ENCODE measurements at regions not wholly inside any gene's neighbourhood (a gene's known extent, or its start where the extent isn't known, plus 50 kb on each side); places are given as distances from the start of the nearest gene placed in this dataset.

- no peak for DNase-seq
These were observed 146.9 kb upstream of the ZMIZ1 start for GRCh38 chr10:78921895-78922294.

DNA sequence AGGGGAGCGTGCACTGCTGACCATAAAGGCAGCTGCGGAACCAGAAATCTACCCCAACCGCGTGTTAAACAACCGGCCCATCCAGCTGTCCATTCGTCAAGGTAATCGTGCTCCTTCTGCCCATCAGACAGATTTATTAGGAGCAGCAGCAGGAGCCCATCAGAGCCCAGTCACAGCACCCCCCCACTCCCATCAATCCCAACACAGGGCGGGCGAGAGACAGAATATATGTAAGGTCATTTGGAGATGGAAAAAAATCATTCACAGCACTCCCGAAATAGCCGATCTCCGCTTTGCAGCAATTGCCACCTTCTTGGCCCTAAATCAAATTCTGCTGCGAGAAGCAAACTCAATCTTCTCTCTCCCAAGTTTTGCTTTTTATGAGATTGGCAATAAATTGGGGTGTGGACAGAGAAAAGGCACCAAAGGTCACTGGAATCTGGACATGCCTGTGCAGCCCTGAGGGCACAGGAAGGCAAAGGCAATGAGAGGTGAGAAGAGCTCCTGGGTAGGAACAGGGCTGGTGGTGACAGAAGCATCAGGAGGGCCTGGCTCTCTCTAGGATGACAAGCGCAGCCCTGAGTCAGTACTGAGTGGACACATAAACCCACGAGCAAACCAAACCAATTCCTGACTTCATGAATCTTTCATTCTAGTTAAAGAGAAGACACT, 145.0 kb upstream of the ZMIZ1 start:
- DNase-seq: no peak

GRCh38 chr10:78924319-78925003, 144.3 kb upstream of the ZMIZ1 start:
- DNase-seq: no peak

- no peak for DNase-seq
These were observed 143.5 kb upstream of the ZMIZ1 start for GRCh38 chr10:78925275-78925674.

DNA sequence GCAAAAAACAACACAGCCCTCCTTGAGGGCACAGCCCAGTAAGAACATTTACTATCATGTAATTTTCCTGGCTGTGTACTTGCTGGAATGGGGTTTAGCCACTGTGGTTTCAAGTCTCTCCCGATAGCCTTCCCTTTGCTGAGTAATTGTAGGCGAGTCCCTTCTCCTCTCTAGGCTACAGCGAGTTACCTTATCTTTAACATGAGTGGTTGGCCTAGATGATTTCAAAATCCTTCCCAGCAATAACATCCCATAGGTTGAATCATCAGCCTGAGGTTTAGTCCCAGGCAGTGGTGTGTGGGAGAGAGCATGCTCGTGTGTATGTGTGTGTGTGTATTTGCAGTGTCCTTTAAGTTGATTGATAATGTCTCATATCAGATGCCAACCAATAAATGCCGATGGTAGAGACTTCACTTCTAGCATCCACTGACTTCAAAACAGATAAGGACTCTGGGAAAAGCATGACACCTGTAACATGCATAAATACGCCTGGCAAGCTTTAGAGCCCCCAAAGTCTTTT, 142.9 kb upstream of the ZMIZ1 start:
- DNase-seq: no peak

GRCh38 chr10:78927257-78927995, 141.3 kb upstream of the ZMIZ1 start:
- no peak for DNase-seq

DNA sequence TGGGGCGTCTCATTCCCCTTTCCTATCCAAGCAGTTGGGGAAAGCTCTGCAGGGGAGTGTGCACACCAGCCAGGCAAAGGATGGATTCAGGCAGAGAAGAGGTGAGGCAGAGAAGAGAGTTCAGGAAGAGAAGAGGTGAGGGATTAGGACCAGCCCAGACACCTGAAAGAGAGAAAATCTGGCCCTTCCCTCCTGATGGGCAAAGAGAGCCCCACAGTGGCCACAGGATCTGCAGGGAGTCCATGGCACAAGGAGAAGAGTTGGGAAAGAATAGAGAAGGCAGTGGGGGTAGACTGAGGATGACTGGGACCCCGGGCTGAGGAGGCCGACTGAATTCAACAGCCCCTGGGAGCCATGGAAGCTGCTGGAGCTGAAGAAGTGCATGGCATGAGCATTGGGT, 140.4 kb upstream of the ZMIZ1 start:
- no peak for DNase-seq

DNA sequence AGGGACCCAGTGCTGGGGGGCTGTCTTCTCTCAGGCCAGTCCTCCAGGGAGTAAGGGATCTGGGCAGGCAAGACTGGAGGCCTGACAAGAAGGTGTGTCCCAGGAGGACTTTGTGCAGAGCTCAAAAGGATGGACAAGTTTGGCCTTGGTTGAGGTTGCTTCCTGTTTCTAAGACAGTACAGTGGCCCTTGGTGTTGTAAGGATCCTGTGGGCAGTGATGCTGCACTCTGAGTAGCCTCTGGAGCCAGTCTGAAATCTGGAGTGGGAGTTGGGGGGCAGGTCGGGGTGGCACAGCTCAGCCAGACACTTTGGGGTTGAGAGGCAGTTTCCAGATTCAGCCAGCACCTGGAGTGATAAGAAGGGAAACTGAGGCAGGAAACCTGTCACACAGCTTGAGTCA, 139.2 kb upstream of the ZMIZ1 start:
- no peak for DNase-seq

DNA sequence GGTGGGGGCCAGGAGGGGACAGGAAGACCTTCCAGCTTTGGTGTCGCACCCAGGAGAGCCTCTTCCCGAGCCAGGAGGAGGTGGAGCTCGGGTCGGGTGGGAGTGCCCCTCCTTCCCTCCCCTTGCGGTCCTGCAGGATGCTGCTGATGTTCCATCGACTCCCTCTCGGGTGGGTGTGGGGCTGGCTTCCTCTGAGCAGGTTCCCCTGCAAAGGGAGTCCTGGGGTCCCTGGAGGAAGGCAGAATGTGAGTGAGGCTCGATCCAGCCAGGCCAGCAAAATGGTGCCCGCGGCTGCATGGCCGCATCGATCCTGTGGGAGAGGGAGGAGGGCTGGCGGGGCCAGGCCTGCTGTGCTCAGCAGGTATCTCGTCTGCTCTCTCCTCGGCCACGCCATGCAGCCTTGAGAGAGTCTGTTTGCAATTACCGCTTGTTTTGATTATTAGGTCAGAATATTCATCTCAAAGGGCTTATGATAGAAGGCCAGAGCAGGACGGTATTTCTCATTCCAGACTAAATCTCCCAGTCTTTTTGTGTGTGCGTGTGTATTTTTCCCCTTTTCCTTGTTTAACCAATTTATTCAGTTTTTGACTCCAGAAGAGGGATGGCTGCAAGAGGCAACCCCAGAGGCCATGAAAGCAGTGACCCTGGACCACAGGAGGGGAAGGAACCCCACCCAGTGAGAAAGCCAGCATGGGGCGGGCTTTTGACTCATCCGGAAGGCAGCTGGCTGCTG, 137.3 kb upstream of the ZMIZ1 start:
- DNase-seq: no peak

DNA sequence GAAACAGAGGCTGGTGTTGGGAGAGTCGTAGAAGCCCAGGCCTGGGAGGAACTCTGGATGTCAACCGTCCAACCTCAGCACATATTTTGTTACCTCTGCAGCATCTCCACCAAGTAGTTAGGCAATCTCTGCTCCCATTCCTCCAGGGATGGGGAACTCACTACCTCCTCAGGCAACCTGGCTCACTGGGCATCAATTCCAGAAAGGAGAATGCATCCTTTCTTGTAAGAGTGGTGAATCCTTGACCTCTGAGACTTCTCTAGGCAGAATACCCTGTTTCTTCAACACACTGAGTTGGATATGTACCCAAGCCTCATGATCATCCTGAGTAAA, 136.7 kb upstream of the ZMIZ1 start:
- no peak for DNase-seq

DNA sequence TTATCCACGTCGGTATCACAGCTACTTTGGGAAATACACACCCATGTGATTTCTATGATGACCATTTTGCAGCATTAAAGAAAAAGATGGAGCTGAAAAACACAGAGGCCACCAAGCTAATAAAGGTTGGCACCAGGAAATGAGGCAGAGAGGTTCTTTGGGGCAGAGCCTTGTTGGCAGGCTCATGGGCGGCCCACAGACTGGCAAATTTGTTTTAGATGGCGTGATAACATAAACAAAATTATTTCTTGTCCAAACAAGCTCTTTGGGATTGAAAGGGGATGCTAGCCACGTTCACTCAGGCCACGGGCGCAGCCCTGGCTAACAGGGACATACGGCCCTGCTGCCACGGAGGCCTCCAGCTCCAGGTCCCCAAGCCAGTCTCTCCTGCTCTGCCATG, 135.9 kb upstream of the ZMIZ1 start:
- DNase-seq: no peak

DNA sequence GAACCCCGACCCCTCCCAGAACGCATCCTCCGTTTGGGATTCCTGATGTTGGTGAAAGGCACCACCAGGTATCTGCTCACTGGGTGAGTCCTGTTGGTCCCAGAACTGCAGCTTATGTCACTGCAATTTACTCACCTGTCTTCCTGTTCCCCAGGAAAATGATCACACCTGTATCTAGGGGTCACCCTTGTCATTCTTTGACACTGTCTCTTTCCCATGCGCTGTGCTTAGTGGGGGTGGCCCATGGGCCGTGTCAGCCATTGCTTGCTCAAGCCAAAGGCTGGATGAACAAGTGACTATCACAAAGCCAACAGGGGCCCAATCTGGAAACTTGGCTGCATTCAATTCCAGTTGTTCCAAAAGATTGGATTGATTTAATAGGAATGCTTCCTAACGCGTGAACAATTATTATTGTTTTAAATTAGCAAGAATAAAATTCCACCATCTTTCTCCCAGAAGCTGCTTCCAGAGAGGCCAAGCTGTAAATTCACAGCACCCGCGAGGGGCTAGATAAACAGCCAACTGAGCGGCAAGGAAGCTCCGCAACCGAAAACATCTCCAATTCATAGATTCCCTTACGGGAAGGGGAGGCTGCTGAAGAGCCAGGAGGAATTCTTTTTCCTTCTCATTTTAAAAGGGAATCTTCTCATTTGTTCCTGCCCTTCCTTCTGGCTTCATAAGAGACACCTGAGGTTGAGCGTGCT, 134.8 kb upstream of the ZMIZ1 start:
- DNase-seq: no peak

DNA sequence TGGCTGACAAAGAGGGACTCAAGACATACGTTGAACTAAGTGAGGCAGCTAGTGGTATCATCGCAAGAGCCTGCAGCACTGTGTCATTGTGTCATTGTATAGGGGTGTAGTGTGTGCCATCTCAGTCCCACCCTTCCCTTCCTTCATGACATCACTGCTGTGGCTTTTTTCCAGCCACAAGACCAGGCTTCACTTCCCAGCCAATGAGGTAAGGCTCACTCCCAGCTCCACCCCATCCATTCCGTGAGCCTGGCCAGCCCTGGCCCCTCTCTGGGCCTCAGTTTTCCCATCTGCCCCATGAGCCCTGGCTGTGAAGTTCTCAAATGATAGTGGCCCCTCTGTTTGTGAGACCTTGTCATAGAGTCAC, 134.3 kb upstream of the ZMIZ1 start:
- DNase-seq: no peak

GRCh38 chr10:78934994-78935602, 133.7 kb upstream of the ZMIZ1 start:
- no peak for DNase-seq

- DNase-seq: no peak
These were observed 132.9 kb upstream of the ZMIZ1 start for GRCh38 chr10:78935697-78936407.

DNA sequence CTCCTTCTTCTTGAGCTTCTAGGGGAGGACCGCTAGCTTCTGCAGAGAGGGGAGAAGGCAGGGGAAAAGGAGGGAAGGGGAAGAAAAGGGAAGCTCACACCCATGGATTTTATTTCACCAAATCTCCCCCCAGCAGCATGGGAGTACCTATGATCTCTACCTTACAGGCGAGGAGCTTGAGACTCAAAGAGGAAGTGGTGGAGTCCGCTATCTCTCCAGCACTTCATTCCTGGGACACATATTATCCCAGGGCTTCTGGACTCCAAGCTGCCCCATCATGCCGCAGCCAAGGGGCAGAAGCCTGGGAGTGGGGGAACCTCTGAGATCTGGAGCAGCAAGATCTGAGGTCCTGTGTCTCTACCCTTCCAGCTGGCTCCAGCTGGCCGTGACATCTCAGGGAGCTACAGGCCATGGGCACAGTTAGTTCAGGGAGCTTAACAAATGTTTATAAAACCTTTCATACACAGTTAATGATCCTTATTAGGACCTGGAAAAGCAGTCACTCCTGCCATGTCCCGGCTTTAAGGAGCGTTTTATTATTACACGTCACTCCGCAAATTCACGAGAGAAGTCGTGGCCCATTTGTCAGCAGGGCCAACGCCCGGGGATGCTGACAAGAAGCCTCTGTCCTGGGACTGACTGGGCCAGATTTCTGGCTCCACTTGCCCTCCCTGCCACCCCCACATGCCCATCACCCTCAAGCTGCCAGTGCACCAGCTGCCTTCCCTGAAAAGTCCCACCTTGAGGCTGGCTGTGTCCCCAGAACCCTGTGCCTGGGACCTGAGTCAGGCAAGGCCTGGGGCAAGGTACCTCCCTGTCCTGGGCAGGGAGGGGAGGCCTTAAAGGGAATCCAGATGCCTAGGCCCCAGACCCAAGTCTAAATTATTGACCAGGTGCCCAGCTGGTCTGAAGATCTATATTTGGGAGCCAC, 132.1 kb upstream of the ZMIZ1 start:
- DNase-seq: no peak

GRCh38 chr10:78937393-78937792, 131.4 kb upstream of the ZMIZ1 start:
- no peak for DNase-seq

- DNase-seq: no peak
These were observed 130.7 kb upstream of the ZMIZ1 start for GRCh38 chr10:78937800-78938694.

All from activated CD4-positive, alpha-beta T cell treated with anti-CD3 and anti-CD28 coated beads for 1 hour (primary cell).